NCI-H2171 treated with DMSO at 0.1 percent for 48 hours (cell line): ENCODE measurements at regions not wholly inside any gene's neighbourhood (a gene's known extent, or its start where the extent isn't known, plus 50 kb on each side); places are given as distances from the start of the nearest gene placed in this dataset.

ENCODE experiments used
- DNase-seq: peaks from one replicate; lab custom pipeline; 2025; lab: John Stamatoyannopoulos, UW

DNA sequence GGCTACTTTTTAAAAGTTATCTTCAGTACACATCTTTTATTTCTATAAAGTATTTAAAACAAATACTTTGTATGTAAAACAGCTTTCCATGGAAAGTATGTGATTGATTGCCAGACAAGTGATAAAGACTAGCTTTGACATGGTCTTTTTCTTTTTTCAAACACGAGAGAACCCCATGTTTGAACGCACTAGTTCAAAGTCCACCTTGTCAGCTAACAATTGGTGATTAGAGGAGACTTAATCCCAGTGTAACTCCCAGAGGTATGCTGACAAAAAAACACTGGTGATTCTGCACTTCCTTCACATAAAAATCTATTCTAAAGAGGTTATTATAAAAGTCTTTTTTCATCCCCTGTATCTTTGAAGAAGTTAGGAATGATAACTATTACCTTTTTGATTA lies 438.1 kb downstream of the GJA1 start:
- DNase-seq, result no peak

GRCh38 chr6:121876721-121877120 lies 441.3 kb downstream of the GJA1 start:
- no peak for DNase-seq

DNA sequence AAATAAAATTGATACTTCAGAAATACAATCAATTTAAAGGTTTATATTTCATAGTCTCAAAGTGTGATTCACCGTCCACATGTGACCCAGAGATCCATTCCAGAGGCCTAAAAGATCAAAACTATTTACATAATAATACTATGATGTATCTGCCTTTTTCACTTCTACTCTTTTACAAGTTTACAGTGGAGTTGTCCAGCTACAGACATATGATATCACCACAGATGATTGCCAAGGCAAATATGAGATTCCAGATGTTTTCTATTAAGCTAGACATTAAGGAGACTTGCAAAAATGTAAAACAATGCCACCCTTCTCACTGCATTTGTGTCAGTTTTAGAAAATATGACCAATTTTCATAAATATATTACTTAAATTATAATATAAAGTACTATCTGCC lies 443.7 kb downstream of the GJA1 start:
- no peak for DNase-seq

DNA sequence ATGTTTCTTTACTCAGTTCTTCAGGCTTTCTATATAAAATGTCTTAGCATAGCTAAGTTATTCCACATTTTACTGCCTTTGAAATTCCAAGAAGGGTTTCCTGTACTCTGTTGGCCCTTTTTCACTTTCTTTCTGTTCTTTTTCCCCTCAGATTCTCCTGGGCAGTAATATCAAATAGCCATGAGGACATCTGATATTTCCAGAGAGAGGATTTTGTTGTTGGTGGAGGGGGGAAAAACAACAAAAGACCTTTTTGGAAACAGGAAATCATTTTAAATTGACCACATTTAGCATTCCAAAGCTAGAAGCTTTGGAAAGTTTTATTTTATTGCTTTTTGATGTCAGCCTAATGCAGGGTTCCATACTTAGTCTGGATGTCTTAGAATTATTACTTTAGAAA lies 445.4 kb downstream of the GJA1 start:
- DNase-seq, result no peak

DNA sequence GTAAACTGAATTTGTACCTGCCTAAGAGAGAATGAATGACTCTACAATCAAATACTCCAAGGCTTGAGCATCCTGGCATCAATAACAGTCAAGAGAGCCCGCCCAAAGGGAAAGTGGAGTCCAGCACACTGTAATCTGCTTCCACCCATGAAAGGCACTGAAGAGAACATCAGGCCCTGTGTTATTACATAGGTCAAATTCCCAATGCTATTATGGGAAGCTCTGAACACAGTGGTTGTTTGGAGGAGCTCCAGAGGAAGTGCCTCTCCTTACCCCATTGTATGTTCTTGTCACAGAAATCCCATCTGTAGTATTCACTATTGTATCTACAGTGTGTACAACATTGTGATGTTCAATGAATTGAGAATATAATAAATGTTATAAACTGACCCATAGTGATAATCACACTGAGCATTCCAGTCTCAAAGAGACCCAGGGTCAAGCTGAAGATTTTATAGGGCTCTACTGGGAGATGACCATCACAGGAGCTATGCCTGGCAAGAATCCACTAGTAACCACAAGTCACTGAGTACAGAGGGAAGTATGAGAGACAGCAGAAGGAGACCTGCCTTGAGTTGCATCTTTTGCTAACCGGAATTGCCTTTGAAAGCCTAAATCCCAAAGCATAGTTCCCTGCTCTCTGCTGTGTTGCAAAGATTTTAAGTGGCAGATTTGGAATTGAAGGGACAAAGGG lies 446.7 kb downstream of the GJA1 start:
- DNase-seq, result no peak

DNA sequence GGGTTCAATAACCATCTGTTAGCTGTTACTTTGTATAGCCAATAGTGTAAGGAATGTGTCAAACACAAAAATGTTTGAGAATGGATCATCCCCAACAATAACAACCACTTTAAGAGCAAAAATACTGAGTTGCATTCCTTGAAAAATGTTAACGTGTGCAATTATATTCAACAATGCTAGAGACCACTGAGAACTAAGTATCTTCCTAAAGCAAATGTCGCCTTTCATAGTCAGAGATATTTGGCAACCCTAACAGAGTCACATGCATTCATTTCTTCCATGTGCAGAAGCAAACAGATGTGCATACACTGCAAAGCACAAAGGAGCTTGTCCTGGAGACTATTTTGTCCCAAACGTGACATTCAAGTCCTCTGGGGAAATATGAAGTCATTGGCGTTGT lies 448.6 kb downstream of the GJA1 start:
- no peak for DNase-seq

DNA sequence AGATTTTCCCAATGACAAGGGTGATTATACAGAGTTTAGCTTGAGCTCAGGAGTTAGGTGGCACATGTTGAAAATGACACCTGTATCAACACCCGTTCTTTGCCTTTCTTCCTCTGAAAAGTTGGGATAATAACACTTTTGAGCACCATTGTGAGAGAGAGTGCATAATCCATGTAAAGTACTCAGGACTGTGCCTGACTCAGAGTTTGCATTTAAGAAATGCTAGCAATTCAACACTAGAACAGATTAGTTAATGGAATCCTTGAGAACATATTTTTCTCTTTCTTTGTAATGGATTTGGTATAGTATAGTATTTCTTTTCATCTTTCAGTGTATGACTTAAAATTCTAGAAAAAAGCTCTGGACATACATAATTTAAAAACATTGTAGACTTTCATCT lies 449.2 kb downstream of the GJA1 start:
- no peak for DNase-seq

- DNase-seq, result no peak
These were observed 450.1 kb downstream of the GJA1 start for GRCh38 chr6:121885399-121886152.

DNA sequence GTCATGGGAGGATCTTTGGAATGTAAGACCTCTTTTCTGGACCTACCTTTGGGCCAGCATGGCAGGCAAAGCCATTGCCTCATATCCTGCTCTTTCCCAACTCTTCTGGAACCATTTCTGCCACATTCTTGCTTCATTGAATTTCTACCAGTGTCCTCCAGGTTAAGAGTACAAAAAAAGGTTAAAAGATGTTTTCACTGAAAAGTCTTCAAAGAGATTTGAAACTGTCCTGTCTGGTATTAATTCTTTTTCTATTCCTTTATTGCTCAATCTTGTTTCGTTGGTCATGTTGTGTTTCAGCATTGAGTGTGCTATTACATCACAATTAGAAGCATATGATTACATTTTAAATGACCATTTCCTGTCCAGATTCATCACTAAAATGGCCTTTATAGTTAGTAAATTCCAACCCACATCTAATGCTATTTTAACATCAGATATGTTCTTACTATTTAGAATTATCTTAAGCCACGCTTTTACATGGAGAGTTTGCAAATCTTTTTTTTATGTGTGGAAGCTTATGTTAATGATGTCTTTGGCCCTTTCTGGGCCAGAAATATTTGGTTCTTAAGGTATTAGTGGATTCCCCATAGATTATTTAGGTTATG lies 450.9 kb downstream of the GJA1 start:
- DNase-seq, result no peak

- DNase-seq, result no peak
These were observed 452.3 kb downstream of the GJA1 start for GRCh38 chr6:121887724-121888123.

- peak; percentile 21 for DNase-seq
These were observed 455.0 kb downstream of the GJA1 start for GRCh38 chr6:121890307-121890910.

- DNase-seq, result peak; percentile 65
These were observed 460.3 kb downstream of the GJA1 start for GRCh38 chr6:121895731-121896130.

- no peak for DNase-seq
These were observed 460.9 kb downstream of the GJA1 start for GRCh38 chr6:121896363-121896762.

DNA sequence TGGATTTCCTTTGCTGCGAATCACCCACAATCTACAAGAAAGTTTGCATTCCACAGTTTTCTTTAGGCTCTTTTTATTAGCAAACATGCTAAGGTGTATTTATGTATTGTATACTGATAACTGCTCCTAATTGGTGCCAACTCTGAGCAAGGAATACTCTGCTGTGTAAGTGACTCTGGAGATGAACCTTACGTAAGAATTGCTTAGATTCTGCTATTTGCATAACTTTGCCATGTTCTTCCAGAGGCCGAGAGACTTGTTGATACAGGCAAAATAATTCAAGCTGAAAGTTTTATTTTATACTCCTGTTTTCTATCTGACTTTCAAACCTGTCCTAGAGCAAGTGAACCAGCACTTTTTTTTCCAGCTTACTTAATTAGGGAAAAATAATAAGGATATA lies 461.3 kb downstream of the GJA1 start:
- DNase-seq, result no peak

DNA sequence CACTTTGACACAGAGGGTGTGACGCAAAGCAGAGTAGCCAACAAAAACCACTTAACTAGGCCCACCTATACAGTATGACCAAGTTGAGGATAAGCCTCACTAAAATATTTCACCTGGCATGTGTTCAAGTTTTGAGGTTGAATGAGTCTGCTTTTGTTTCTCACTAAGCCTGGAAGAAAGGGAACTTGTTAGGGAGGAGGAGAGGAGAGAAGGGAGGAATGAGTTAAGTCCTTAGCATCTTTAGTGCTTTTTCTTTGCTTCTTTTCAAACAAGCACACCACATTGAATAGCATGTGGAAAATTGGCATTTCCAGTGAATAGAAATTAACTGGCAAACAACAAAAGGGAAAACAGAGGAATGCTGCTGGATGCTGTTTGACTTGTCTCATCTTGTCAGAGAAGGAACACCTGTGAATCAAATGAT lies 461.9 kb downstream of the GJA1 start:
- DNase-seq, result peak; percentile 28

DNA sequence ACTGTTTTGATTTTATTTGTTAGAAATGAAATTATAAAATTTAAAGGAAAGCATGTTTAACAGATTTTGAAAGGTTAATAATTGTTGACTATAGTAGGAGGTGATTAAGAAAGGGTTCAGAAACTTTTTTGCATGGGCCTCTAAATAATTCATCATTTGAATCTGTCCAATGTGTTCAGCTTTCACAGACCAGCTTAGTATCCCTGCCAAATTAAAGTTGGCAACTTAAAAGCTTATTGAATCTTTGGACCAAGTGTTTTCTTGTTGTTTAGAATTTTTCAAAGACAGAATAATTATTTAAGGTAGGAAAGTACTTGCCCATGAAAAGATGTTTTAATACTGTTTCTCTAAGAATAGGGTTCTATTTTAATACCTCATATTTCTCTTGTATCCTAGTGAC lies 466.0 kb downstream of the GJA1 start:
- no peak for DNase-seq

DNA sequence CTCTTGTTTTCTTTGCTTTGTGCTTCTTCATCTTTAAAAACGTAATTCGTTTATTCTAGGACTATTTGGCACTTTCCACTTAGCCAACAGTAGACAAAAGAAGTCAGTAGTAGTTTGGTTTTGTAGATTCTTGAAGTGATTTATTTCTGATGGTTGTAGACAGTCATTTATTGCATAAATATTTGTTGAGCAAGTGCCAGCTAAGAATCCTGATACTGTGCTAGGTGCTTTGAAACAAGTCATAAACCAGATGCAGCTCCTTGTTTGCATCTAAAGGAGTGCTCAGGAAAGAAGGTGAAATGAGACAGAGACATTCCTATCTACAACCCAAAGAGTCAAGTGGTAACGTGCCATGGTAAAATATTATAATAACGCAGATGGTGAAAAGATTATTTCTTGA lies 469.1 kb downstream of the GJA1 start:
- no peak for DNase-seq

GRCh38 chr6:121912905-121913304 lies 477.5 kb downstream of the GJA1 start:
- no peak for DNase-seq

DNA sequence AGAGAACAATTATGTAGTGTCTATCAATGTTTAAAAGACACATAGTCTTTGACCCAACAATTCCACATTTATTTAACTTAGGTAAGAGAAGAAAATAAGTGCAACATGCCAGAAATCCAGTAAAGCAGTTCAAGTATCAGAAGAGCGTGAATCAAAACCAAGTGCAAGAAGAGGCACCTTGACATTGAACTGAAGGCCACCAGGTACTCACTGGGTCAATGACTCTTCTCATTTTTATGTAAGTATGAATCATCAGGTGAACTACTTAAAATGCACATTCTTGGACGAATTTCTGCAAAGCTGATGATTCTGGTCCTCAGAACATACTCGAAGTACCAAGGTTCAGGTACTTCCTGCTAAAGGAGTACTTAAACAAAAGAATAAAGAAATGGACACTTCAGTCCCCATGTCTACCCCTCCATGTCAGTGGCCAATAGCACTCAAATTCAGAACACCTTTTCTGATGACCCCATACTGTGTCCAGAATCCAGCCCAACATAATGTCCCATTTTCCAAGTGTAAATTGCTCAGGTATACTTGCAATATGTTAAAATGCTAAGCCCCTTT lies 481.9 kb downstream of the GJA1 start:
- no peak for DNase-seq

- DNase-seq, result no peak
These were observed 481.5 kb upstream of the HSF2 start for GRCh38 chr6:121917834-121918559.

DNA sequence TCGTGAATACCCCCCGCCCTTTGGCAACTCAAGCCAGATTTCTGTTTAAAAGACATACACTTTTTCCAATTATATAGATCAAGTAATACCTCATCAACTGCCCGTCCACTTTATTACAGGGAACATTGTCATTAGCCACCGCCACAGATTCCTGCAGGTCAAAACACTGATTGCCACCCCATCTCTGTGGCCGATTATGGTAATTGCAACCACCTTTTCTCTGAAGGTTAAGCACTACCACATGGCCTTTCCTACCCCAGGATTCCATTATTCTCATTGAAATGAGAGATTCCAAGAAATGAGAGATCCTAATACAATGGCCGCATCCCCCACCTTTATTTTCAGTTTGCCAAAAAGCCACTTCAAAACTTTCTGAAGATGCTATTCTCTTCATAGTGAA lies 478.8 kb upstream of the HSF2 start:
- no peak for DNase-seq

DNA sequence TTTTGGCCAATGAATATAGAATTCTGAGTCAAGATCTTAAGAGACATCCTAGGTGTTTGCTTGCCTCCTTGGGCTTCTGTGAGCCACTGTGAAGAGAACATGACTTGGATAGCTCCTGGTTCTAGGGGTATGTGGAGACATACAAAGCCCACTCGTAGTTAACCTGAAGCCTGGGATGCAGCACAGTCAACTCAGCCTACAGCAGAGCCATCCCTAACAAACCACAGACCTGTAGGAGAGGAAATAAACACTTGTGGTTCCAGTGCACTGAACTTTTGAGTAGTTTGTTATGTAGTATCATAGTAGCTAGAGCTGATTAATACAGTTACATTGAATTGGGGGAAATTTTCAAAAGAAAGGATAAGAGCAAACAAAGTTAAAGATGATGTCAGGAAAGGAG lies 474.4 kb upstream of the HSF2 start:
- DNase-seq, result no peak
